GM12878 (cell line): ENCODE measurements at regions not wholly inside any gene's neighbourhood (a gene's known extent, or its start where the extent isn't known, plus 50 kb on each side); places are given as distances from the start of the nearest gene placed in this dataset.

Experiments
- ATAC-seq: fragments of 200-7000 bp; cut with Tn5 transposase; 3 replicates; pipeline ENCODE4 v1.9.1; 2020; ENCODE audit warnings: mild to moderate bottlenecking, moderate library complexity
- BruUV-seq: library from RNA; stranded (reverse); fragments of 400-500 nt; replicated peaks from 2 replicates; lab custom pipeline; 2021; lab: Mats Ljungman, UMichigan
- CTCF ChIA-PET: fragments of 300-600 bp; sonication (Branson Sonifier 250); formaldehyde crosslinking; extraction: SDS; loops from one replicate; lab custom pipeline; 2021; ENCODE audit warnings: inconsistent platforms; lab: Yijun Ruan, JAX
- POLR2A ChIA-PET: fragments of 350-600 bp; formaldehyde crosslinking; extraction: SDS; loops from one replicate; lab custom pipeline; 2021; ENCODE audit warnings: inconsistent platforms; lab: Charles Lee
- RAD21 ChIA-PET: fragments of 300-600 bp; sonication (Branson Sonifier 250); formaldehyde crosslinking; loops from one replicate; lab custom pipeline; 2023; ENCODE audit warnings: antibody characterized with exemption; ENCODE audit not compliant: unreplicated experiment; lab: Charles Lee
- SMC1A ChIA-PET: fragments of 300-600 bp; sonication (Branson Sonifier 250); formaldehyde crosslinking; loops from one replicate; lab custom pipeline; 2023; ENCODE audit not compliant: unreplicated experiment, uncharacterized antibody; lab: Charles Lee
- DNase-seq: peaks from one replicate; pipeline ENCODE4 v3.0.0-alpha.2; 2011; ENCODE audit warnings: low read depth, low spot score
- FAIRE-seq: peaks from 3 replicates; lab custom pipeline; 2011; peaks lifted over from hg19 to GRCh38; lab: Jason Lieb, UNC
- H2AFZ ChIP-seq: 2 replicates; pipeline ENCODE4 v1.6.0; 2011; ENCODE audit warnings: low read depth, low read length, control low read depth; ENCODE audit not compliant: control insufficient read depth
- H3K27ac ChIP-seq: 2 replicates; pipeline ENCODE4 v1.5.1; 2011; ENCODE audit warnings: control low read depth; ENCODE audit not compliant: control insufficient read depth, insufficient read depth
- H3K27me3 ChIP-seq, 2 experiments: replicated peaks in 1 of 2; 2 replicates each; pipeline versions ENCODE4 v1.6.0 to v1.6.1; 2011; ENCODE audit warnings: low read length in 1 of 2; ENCODE audit not compliant: control insufficient read depth in 2 of 2, insufficient read depth in 2 of 2
- H3K36me3 ChIP-seq, 2 experiments: 2 replicates each; pipeline ENCODE4 v1.5.1; 2011; ENCODE audit warnings: low read length in 1 of 2; ENCODE audit not compliant: control insufficient read depth in 2 of 2, insufficient read depth in 2 of 2
- H3K4me1 ChIP-seq: 2 replicates; pipeline ENCODE4 v1.6.1; 2011; ENCODE audit warnings: mild to moderate bottlenecking, low read length, moderate library complexity, mixed read lengths; ENCODE audit not compliant: control insufficient read depth, insufficient read depth
- H3K4me2 ChIP-seq: 2 replicates; pipeline ENCODE4 v1.6.0; 2011; ENCODE audit warnings: control low read depth; ENCODE audit not compliant: control insufficient read depth, insufficient read depth
- H3K4me3 ChIP-seq: fragments of 200-600 bp; sonication (generic); 2 replicates; pipeline ENCODE4 v1.5.1; 2016
- H3K79me2 ChIP-seq: 2 replicates; pipeline ENCODE4 v1.6.0; 2011; ENCODE audit warnings: low read length; ENCODE audit not compliant: control insufficient read depth, insufficient read depth
- H3K9ac ChIP-seq: 2 replicates; pipeline ENCODE4 v1.8.0; 2011; ENCODE audit warnings: low read length, control low read depth, mixed read lengths; ENCODE audit not compliant: control insufficient read depth, insufficient read depth
- H3K9me3 ChIP-seq: replicated peaks from 3 replicates; pipeline ENCODE4 v1.5.1; 2011; ENCODE audit warnings: mild to moderate bottlenecking, low read length; ENCODE audit not compliant: control insufficient read depth, insufficient read depth
- H4K20me1 ChIP-seq: 2 replicates; pipeline ENCODE4 v1.6.0; 2011; ENCODE audit not compliant: control insufficient read depth, insufficient read depth
- EGR1 ChIP-seq, 2 experiments: IDR thresholded peaks; 1 replicate in 1 of 2; 2 replicates in 1 of 2; pipeline ENCODE4 v1.6.1; 2011 to 2012; ENCODE audit warnings: low read depth in 2 of 2, low read length in 2 of 2, borderline replicate concordance in 1 of 2, mild to moderate bottlenecking in 1 of 2, moderate library complexity in 1 of 2
- ESRRA ChIP-seq: IDR thresholded peaks from 2 replicates; pipeline ENCODE4 v1.6.1; 2012; ENCODE audit warnings: mild to moderate bottlenecking, low read length, improper control_type of control experiment
- FOS ChIP-seq: IDR thresholded peaks from 3 replicates; pipeline ENCODE4 v1.6.1; 2011; ENCODE audit warnings: borderline replicate concordance; ENCODE audit not compliant: insufficient read length; ENCODE audit errors: extremely low read depth
- HDGF ChIP-seq: fragments of 450-650 bp; IDR thresholded peaks from 2 replicates; pipeline ENCODE4 v1.6.1; 2016; ENCODE audit warnings: antibody characterized with exemption
- MYB ChIP-seq: fragments of 150-350 bp; IDR thresholded peaks from 2 replicates; pipeline ENCODE4 v1.6.1; 2014; ENCODE audit warnings: mild to moderate bottlenecking, low read depth, low read length, borderline replicate concordance
- RAD51 ChIP-seq: fragments of 450-650 bp; IDR thresholded peaks from 2 replicates; pipeline ENCODE4 v1.6.1; 2016; ENCODE audit warnings: moderate library complexity, mild to moderate bottlenecking, inconsistent platforms
- SPI1 ChIP-seq: IDR thresholded peaks from 2 replicates; pipeline ENCODE4 v1.6.1; 2011; ENCODE audit warnings: low read depth, mild to moderate bottlenecking, low read length, moderate library complexity, borderline replicate concordance; ENCODE audit not compliant: insufficient read depth
- TARDBP ChIP-seq: IDR thresholded peaks from 2 replicates; pipeline ENCODE4 v1.6.1; 2016; ENCODE audit warnings: borderline replicate concordance
- WRNIP1 ChIP-seq: IDR thresholded peaks from 2 replicates; pipeline ENCODE4 v1.6.1; 2011; ENCODE audit warnings: low read depth, low read length, improper control_type of control experiment, borderline replicate concordance
- ZBTB33 ChIP-seq: fragments of 450-650 bp; IDR thresholded peaks from 2 replicates; pipeline ENCODE4 v1.6.1; 2017; ENCODE audit warnings: mild to moderate bottlenecking
- WGBS: methylation state at CpG from one replicate; pipeline ENCODE4 v1.1.6; 2016; ENCODE audit warnings: low lambda C conversion rate; ENCODE audit not compliant: insufficient replicate concordance, insufficient coverage; ENCODE audit errors: missing lambda C conversion rate; 5-methylcytosine and 5-hydroxymethylcytosine counted together
- in situ Hi-C: fragments of 300-500 bp; cut with MboI; formaldehyde crosslinking; loops from 9 replicates; pipeline ENCODE4 v1.14.3; 2018; ENCODE audit warnings: mixed read lengths
- intact Hi-C: fragments of 100-400 bp; cut with micrococcal nuclease; formaldehyde crosslinking; loops from one replicate; pipeline ENCODE4 v1.14.2; 2022; ENCODE audit not compliant: unreplicated experiment

DNA sequence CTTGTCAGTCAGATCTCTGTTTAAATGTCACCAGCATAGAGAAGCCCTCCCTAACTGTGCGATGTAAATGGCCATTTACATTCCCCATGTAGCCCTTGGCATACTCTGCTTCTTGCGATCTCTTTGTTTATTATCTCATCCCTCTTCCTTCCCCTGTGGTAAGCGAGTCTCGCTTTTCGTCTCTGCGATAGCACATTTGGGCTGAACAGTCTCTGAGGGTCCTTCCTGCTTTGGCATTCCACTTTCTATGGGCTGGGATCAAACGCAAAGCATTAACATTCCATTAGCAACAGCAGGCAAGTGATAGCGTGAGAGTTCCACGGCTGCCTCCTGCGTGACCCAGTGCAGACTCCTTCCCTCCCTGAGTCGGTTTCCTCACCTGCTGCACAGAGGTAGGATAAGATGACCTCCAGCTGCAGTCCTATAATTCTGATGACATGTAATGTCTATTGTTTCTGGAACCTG, 61.4 kb upstream of the TUNAR start (continued):
- TF ChIP-seq EGR1 (IDR thresholded peaks at IDR 0.05; ENCODE audit: borderline replicate concordance in 1 of 2, low read depth in 2 of 2, low read length in 2 of 2) = no peak
- TF ChIP-seq HDGF = no peak
- no peak for TF ChIP-seq RAD51
- no peak for TF ChIP-seq TARDBP
- no peak for TF ChIP-seq FOS
- TF ChIP-seq WRNIP1 = no peak

- FAIRE-seq (no peak), ATAC-seq (no peak)
- BruUV-seq = no TSS peak
Measured at GRCh38 chr14:95814363-95815225, 62.0 kb upstream of the TUNAR start.

More at GRCh38 chr14:95814363-95815225, 62.0 kb upstream of the TUNAR start:
- Histone ChIP-seq H3K36me3 (no peaks in the 10 kb centered on the region), H3K4me3 (no peak overlapping the region), H2AFZ (no peak overlapping the region), H3K4me1 (no peaks in the 10 kb centered on the region), H3K4me2 (no peak overlapping the region), H3K27ac (no peak overlapping the region), H3K27me3 (peaks cover 2 to 4% of the 10 kb centered on the region in 2 experiments; a peak in 2 of 4 replicates), H3K9ac (no peak overlapping the region), H4K20me1 (no peaks in the 10 kb centered on the region), H3K9me3 (no peaks in the 10 kb centered on the region), H3K79me2 (no peaks in the 10 kb centered on the region)
- ChIA-PET SMC1A (no interaction called here), CTCF (no interaction called here), POLR2A (no interaction called here), RAD21 (no interaction called here)
- intact Hi-C loops = no loop called here
- in situ Hi-C loops = no loop called here
- no peak for DNase-seq
- WGBS = 45% methylated on average over 10 of the region's 10 CpGs
- TF ChIP-seq ESRRA (no peak), ZBTB33 (no peak), MYB (no peak), SPI1 (no peak)
